ENCODE measurements at regions not wholly inside any gene's neighbourhood (a gene's known extent, or its start where the extent isn't known, plus 50 kb on each side); places are given as distances from the start of the nearest gene placed in this dataset.
"Not testable (repeated sequence)": the region's sequence is repeated elsewhere in the genome, so short reads cannot be mapped to it uniquely, and the experiment has no call there.

- no peak for DNase-seq
These were observed 127.4 kb upstream of the TRIM2 start for GRCh38 chr4:153076861-153077260.

- DNase-seq: no peak
These were observed 124.3 kb upstream of the TRIM2 start for GRCh38 chr4:153079857-153080391.

GRCh38 chr4:153081006-153081580 is 123.2 kb upstream of the TRIM2 start:
- no peak for DNase-seq

- DNase-seq: no peak
These were observed 122.5 kb upstream of the TRIM2 start for GRCh38 chr4:153081693-153082092.

GRCh38 chr4:153082322-153083301 is 121.6 kb upstream of the TRIM2 start:
- no peak for DNase-seq

GRCh38 chr4:153083447-153083947 is 120.7 kb upstream of the TRIM2 start:
- peak; percentile 77 for DNase-seq

GRCh38 chr4:153084224-153084979 is 119.8 kb upstream of the TRIM2 start:
- no peak for DNase-seq

- peak; percentile 57 for DNase-seq
These were observed 119.1 kb upstream of the TRIM2 start for GRCh38 chr4:153084980-153085630.

GRCh38 chr4:153087671-153088194 is 116.5 kb upstream of the TRIM2 start:
- no peak for DNase-seq

- DNase-seq: no peak
These were observed 114.5 kb upstream of the TRIM2 start for GRCh38 chr4:153089742-153090141.

- no peak for DNase-seq
These were observed 114.1 kb upstream of the TRIM2 start for GRCh38 chr4:153090181-153090580.

GRCh38 chr4:153090670-153091385 is 113.4 kb upstream of the TRIM2 start:
- DNase-seq: no peak

- DNase-seq: no peak
These were observed 110.8 kb upstream of the TRIM2 start for GRCh38 chr4:153093396-153093795.

GRCh38 chr4:153093802-153094201 is 110.4 kb upstream of the TRIM2 start:
- DNase-seq: no peak

GRCh38 chr4:153094435-153094834 is 109.8 kb upstream of the TRIM2 start:
- no peak for DNase-seq

GRCh38 chr4:153095448-153096204 is 108.6 kb upstream of the TRIM2 start:
- no peak for DNase-seq

GRCh38 chr4:153096344-153096743 is 107.9 kb upstream of the TRIM2 start:
- no peak for DNase-seq

- DNase-seq: no peak
These were observed 105.8 kb upstream of the TRIM2 start for GRCh38 chr4:153098427-153098826.

- DNase-seq: no peak
These were observed 104.7 kb upstream of the TRIM2 start for GRCh38 chr4:153099391-153100140.

GRCh38 chr4:153106736-153107135 is 97.5 kb upstream of the TRIM2 start:
- DNase-seq: not testable (repeated sequence)

All from fibroblast of skin of scalp (primary cell).